Right renal pelvis (tissue), 4 donors: ENCODE measurements at regions not wholly inside any gene's neighbourhood (a gene's known extent, or its start where the extent isn't known, plus 50 kb on each side); places are given as distances from the start of the nearest gene placed in this dataset.

Experiments used
- DNase-seq, 4 donors: peaks; one replicate each; pipeline ENCODE4 v3.0.0-alpha.2; 2013; ENCODE audit warnings: low read depth in 4 of 4, low spot score in 3 of 4, missing footprints in 1 of 4

- DNase-seq: no peak
Observed at GRCh38 chr13:78033509-78033908, 114.9 kb upstream of the EDNRB start.

- DNase-seq: no peak
Observed at GRCh38 chr13:78032132-78032531, 113.5 kb upstream of the EDNRB start.

GRCh38 chr13:78030341-78030896 is 111.8 kb upstream of the EDNRB start:
- no peak for DNase-seq

GRCh38 chr13:78029901-78030300 is 111.3 kb upstream of the EDNRB start:
- no peak for DNase-seq

GRCh38 chr13:78028960-78029359 is 110.3 kb upstream of the EDNRB start:
- no peak for DNase-seq

GRCh38 chr13:78024996-78025395 is 106.4 kb upstream of the EDNRB start:
- DNase-seq: no peak

- no peak for DNase-seq
Observed at GRCh38 chr13:78022164-78022877, 103.7 kb upstream of the EDNRB start.

GRCh38 chr13:78020861-78021260 is 102.2 kb upstream of the EDNRB start:
- no peak for DNase-seq

- no peak for DNase-seq
Observed at GRCh38 chr13:78015782-78016181, 97.2 kb upstream of the EDNRB start.

GRCh38 chr13:78012046-78012445 is 93.4 kb upstream of the EDNRB start:
- DNase-seq: no peak

GRCh38 chr13:78004821-78005220 is 86.2 kb upstream of the EDNRB start:
- DNase-seq: no peak

- DNase-seq: no peak
Observed at GRCh38 chr13:77999746-78000145, 81.1 kb upstream of the EDNRB start.

GRCh38 chr13:77994166-77994565 is 75.5 kb upstream of the EDNRB start:
- DNase-seq: no peak

GRCh38 chr13:77991003-77991402 is 72.4 kb upstream of the EDNRB start:
- DNase-seq: no peak

- DNase-seq: no peak
Observed at GRCh38 chr13:77989281-77989680, 70.7 kb upstream of the EDNRB start.

GRCh38 chr13:77988355-77988754 is 69.7 kb upstream of the EDNRB start:
- DNase-seq: no peak

GRCh38 chr13:77986713-77987112 is 68.1 kb upstream of the EDNRB start:
- DNase-seq: no peak

GRCh38 chr13:77985866-77986636 is 67.4 kb upstream of the EDNRB start:
- no peak for DNase-seq

GRCh38 chr13:77981281-77981881 is 62.8 kb upstream of the EDNRB start:
- no peak for DNase-seq

- DNase-seq: no peak
Observed at GRCh38 chr13:77980592-77980991, 62.0 kb upstream of the EDNRB start.

- DNase-seq: no peak
Observed at GRCh38 chr13:77979721-77980385, 61.2 kb upstream of the EDNRB start.
